HG03139 (cell line): ENCODE measurements at regions not wholly inside any gene's neighbourhood (a gene's known extent, or its start where the extent isn't known, plus 50 kb on each side); places are given as distances from the start of the nearest gene placed in this dataset.

ENCODE experiments used
- ATAC-seq: cut with Tn5 transposase; IDR thresholded peaks from one replicate; pipeline ENCODE4 v1.9.1; 2021; ENCODE audit not compliant: unreplicated experiment

DNA sequence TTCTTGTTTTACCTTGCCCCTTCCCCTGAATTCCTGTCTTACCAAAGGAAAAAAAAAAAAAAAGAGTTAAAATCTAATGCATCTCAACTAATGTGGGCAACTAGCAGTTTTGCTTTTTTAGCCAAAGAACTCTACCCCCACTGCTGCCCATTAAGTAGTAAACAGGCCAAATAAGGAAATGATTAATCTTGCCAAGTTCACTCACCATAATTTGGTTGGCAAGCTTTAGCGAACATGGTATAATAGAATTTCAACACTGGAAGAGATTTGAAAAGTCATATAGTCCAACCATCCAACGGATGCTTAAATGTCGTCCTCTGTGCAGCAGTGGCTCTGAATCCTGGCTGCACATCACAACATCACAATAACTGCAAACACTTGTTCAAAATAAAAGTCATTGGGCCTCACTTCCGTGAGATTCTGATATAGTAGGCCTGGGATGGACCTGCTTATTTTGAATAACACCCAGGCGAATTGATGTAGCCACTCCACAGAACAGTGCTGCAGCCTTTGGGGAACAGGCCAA, 142.0 kb upstream of the UBE2E1 start:
- no peak for ATAC-seq

DNA sequence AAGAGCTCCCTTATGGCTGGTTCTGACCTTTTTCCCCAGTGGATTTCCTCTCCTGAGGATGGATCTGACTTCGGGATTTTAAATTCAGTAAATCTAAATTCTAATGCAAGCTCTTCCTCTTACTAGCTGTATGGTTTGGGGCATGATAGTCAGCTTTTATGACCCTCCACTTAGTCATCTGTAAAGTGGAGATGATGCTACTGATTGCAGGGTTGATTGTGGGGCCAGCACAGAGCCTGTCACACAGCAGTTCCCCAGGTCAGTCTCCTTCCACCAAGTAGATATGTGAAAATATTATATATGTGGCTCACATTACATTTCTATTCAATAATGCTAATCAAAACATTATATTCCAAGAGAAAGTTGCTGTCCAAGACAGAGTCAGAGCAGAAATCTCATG, 141.3 kb upstream of the UBE2E1 start:
- ATAC-seq, result no peak

DNA sequence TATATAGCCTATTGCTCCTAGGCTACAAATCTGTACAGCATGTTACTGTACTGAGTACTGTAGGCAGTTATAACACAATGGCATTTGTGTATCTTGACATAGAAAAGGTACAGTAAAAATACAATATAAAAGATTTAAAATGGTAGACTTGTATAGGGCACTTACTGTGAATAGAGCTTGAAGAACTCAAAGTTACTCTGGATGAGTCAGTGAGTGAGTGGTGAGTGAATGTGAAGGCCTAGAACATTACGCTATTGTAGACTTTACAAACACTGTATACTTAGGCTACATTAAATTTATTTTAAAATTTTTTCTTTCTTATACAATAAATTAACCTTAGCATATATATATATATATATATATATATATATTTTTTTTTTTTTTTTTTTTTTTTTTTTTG, 140.0 kb upstream of the UBE2E1 start:
- ATAC-seq, result no peak

DNA sequence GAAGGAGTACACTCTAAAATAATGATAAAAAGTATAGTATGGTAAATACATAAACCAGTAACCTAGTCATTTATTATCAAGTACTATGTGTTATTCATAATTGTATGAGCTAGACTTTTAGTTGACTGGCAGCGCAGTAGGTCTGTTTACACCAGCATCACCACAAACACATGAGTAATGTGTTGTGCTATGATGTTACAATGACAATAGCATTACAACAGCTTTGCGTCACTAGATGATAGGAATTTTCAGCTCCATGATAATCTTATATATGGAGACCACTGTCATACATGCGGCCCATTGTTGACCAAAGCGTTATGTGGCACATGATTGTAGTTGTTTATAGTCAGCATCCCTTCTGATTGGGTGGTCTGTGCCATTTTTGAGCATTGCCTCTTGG, 138.9 kb upstream of the UBE2E1 start:
- ATAC-seq, result no peak

DNA sequence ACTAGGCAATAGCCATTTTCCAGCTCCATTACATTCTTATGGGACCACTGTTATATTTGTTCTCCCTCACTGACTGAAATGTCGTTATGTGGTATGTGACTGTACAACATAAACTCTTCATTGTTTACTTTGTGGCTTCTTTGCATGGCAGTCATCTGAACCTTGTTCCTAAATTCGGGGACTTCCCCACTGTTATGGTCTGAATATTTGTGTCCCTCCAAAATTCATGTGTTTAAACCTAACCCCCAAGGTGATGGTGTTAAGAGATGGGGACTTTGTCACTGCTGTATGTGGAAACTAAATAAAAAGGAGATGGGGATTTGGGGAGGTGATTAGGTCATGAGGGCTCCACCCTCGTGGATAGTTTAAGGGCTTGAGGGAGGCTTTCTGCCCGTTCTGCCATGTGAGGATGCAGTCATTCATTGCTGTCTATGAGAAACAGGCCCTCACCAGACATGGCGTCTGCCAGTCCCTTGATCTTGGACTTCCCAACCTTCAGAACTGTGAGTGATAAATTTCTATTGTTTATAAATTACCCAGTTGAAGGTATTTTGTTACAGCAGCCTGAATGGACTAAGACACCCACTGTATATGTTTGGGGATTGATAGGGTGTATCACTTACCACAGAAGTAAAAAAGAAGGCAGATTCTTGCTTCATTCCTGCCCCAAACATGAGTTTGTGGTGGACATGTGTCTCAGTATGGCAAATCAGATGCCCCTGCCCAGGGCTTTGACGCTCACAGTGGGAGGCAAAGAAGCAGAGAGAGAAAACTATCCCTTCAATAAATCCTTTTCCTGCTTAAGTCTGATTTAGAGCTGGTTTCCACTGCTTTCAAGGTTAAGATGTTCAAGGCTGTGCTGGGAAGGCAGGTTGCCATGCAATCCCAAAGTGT, 138.0 kb upstream of the UBE2E1 start:
- ATAC-seq, result no peak

DNA sequence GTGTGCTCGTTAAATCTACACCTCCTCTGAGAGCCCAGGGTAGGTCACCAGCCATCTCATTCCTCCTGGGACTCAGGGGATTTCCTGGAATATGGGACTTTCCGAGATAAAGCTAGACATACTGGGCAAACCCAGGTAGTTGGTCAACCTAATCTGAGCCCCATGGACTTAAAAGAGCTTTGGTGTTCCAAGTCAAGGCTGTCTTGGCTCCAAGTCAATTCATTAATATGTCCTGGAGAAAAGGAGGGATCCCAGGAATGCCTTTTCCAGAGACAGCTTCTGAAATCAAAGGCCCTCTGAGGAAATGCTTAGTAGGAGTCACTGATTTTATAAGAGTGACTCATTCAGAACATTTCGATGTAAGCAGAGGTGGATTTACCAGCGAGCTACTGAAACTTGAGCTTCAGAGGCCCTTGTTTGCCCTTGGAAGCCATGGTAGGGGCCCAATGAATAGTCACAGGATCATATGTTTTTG, 137.3 kb upstream of the UBE2E1 start:
- no peak for ATAC-seq

DNA sequence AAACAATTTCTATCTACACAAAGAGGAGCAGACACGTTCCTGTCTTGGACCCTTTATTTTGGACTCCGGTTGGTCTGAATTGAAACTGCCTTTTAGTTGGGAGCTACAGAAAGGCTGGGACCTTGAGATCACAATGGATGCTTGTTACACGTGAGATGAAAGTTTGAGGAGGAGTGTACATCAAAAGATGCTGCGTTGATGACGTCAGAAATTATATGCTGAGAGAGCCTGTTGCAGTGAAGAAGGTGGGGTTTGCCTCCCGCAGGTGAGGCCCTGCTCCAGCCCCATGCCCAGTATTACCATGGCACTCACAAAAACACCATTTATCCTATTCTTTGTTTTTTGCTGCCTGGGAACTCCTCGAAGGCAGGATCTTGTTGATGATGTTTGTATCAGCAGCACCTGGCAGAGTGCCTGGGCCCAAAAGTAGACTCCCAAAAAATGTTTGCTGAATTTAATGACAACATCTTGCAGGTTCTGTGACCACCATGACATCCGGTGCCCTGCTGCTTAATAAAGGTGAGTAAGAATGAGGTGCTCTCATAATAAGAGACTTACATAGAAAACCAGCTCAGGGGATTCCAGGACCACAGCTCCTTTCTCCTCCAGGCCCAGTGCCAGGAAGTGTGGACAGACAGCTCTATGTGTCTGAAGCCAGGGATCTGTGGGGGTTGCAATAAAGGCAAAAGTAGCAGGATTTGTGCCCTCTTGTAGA, 136.1 kb upstream of the UBE2E1 start:
- no peak for ATAC-seq

DNA sequence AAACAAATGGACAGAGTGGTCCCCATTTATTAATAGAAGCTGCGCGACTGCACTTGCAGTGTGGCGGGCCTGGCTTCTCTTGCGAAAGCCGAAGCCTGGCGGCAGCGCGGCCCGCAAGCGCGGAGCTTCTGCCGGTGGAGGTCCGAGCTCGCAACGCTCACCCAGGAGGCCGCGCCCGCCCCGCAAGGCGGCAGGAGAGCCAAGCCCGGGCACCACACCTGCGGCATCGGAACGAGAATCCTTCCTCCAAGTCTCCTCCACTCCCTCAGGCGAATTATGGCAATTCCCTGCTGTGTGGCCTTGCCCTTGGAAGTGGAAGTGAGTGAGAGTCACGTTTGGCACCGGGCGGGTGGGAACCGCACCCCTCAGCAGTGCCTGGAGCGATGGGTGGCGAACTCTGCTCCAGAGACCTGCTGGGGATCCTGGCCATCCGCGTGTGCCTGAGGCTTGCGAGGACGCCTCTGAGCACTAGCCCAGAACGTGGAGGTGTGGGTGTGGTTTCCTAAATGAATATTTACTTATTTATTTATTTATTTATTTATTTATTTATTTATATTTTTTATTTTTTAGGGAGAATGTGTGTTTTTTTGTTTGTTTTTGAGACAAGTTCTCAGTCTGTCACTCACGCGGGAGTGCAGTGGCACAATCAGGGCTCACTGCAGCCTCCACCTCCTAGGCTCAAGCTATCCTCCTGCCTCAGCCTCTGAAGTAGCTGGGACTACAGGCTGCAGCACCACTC, 133.7 kb upstream of the UBE2E1 start:
- ATAC-seq, result no peak

DNA sequence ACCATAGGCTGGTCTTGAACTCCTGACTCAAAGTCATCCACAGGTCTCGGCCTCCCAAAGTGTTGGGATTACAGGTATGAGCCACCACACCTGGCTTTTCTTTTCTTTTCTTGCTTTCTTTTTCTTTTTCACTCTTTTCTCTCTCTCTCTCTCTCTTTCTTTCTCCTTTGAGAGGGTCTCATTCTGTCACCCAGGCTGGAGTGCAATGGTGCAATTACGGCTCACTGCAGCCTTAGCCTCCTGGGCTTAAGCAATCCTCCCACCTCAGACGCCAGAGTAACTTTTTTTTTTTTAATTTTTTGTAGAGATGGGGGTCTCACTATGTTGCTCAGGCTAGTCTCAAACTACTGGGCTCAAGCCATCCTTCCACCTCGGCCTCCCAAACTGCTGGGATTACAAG, 133.1 kb upstream of the UBE2E1 start:
- ATAC-seq, result no peak

DNA sequence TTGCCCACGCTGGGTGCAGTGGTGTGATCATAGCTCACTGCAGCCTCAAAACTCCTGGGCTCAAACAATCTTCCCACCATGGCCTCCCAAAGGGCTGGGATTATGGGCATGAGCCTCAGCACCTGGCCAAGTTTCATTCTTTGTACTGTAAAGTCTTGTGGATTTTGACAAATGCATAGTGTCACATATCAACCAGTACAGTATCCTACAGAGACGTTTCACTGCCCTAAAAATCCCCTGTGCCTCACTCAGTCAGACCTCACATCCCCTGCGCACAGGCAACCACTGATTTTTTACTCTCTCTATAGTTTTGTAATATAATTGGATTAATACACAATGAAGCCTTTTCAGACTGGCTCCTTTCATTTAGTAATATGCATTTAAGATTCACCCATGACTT, 130.7 kb upstream of the UBE2E1 start:
- no peak for ATAC-seq

DNA sequence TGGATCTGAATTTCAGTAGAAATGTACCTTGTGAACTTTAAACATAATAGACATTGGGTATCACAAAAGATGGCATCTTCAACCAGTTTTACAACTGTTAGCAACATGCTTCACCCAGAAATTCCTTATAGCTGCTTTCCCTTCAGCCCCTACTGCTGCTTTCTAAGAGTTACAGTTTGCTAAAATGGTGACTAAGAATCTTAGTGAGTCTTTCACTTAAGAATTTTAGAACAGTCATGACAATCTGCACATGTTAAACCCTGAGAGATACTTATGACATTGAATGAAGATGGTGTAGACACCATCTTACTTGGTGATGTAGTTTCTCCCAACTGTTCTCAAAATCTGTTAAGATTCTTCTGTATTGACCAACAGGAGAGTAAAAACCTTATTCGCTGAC, 129.7 kb upstream of the UBE2E1 start:
- no peak for ATAC-seq

DNA sequence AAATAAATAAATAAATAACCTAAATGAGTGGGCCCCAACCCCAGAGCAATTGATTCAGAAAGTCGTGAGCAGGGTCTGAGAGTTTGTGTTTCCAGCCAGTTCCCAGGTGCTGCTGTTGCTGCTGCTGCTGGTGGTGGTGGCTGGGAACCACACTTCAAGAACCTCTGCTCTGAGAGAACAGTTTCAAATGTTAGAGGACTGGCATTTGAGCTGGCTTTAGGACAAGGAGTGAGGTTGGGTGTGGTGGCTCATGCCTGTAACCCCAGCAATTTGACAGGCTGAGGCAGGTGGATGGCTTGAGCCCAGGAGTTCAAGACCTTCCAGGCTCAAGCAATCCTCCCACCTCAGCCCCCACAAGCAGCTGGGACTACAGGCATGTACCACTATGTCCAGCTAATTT, 123.1 kb upstream of the UBE2E1 start:
- no peak for ATAC-seq

DNA sequence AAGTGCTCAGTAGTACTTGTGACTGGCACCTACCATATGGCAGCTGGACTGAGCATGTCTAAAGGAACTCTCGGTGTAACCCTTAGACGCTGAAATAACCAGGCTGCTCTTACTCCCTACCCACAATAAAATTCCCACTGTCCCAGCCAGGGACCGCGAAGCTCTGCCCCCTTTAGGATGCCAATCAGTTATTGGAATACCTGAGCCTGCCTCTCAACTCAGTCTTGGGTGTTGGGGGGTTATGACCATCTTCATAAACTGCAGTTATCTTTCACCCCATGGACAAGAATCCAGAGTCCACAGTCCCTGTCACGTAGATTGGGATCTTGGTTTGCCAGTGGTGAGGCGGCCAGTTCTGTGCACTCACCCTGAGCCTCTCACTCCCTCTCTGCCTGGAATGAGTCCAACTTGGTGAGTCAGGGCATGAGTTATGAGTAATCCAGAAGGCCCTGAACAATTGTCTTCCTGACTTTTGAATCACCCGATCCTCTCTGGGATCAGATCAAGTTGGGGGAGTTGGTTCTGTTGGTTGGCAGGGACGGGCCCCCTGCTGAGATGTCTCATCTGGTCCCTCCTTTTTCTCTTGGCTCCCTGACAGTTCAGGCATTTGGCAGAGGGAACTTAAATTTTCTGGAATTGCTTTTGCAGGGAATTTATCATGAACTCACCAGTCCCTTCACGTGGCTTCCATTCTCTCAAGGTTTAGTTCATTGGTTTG, 120.1 kb upstream of the UBE2E1 start:
- ATAC-seq, result no peak

DNA sequence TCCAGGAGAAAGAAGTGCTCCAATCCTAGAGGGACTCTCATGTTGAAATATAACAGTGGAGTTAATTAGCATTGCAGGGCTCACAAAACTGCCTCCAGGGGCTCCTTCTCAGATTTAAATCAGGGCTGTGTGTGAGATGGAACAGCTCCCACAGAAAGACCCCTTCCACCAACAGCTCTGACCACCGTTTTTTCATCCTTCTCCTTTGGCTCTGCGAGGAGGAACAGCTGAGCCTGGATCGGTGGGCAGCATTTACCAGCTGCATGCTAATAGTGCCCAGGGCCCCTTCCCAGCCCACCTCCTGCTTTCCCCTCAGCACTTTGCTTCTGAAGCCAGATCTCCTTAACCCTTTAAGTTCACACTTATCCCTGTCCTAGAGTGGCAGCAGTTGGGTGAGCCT, 119.2 kb upstream of the UBE2E1 start:
- ATAC-seq, result no peak

DNA sequence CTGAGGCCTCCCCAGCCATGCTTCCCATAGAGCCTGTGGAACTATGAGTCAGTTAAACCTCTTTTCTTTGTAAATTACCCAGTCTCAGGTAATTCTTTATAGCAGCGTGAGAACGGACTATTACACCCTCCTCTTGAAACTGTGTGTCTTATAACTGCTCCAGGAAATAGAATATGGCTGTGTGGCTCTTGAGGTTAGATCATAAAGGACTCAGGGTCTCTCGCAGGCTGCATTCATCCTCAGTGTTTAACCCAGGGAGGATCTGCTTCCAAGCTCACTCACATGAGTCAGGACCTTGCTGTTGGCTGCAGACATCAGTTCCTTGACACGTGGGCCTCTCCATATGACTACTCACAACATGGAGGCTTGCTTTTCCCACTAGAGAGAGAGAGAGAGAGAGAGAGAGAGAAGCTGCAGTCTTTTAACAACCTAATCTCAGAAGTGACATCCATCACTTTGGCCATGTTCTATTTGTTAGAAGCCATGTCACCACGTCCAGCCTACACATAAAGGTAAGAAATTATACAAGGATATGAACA, 114.3 kb upstream of the UBE2E1 start:
- ATAC-seq, result no peak

DNA sequence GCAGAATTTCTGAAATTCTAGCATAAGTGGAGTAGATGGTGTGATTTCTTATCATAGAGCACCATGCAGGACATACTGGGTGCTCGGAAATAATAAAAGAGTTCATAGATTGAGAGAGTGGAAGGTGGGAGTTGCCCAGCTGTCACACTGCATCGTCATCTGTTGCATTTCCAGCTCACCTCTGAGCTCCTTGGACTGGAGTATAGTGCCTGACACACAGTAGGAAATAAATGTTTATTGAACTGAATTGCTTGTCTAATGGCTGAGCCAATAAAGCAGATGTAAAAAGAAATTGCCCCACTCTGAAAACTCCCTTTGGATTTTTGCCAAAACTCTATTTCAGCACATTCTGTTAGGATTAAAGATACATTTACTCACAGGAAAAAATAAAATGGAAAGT, 108.9 kb upstream of the UBE2E1 start:
- ATAC-seq, result no peak

DNA sequence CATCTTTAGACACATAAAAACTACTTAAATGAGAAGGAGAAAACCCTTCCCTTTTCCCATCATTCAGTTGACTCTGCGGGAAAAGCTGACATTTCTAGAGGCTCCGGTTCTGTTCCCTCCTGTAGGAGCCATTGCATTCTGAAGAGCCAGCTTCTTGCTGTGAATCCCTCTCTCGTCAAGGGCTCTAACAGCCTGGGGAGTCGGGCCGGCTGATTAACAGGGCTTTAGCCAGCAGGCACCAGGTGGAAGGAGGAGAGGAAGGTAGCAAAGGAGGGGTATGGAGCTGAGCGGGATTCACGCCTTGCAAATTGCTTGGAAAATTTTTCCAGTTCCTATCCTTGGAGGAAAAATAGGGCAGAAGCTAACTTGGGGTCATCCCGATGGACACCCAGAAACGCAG, 108.3 kb upstream of the UBE2E1 start:
- ATAC-seq, result no peak

DNA sequence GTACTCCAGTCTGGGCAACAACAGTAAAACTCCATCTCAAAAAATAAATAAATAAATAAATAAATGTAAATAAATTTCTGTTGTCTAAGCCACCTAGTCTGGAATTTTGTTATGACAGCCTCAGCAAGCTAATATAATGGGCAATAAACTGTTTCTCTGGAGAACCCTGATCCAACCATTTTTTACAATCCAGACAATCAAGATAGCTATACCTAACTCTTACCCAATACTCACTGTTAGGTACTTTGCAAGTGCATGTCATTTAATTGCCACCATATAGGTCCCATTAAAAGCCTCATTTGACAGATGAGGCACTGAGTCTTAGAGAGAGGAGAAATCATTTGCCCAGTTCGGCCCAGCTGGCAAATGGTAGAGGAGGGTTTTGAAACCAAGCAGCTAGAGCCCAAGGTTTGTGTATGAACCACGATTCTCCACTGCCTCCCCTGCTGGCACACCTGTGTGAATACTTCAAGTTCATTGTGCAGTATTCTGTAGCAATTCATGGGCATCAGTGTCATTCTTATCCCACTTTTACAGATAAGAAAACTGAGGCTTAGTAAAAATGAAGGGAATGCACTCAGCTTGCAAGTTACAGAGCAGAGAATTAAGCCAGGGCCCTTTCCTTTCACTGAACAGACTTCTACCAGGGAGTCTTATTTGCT, 107.0 kb upstream of the UBE2E1 start:
- ATAC-seq, result no peak

DNA sequence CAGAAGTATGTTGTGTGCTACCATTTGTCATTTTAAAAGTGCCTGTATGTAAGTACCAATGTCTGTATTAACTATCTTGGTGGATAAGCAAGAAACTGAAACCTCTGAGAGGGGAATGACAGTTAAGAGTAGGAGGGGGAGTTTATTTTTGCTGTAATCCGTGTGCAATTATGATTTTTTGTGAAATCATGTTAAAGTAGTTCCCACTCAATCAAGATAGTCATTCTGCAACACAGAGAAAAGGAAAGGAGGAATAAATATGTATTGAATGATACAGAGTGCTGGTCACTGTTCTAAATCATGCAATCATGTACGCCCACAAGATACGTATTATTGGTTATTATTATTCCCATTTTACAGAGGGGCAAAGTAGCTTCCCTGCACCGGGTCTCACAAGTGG, 105.1 kb upstream of the UBE2E1 start:
- ATAC-seq, result no peak
